GM23338 (cell line): ENCODE measurements at regions not wholly inside any gene's neighbourhood (a gene's known extent, or its start where the extent isn't known, plus 50 kb on each side); places are given as distances from the start of the nearest gene placed in this dataset.

Experiments used
- ATAC-seq: fragments of 200-7000 bp; cut with Tn5 transposase; 3 replicates; pipeline ENCODE4 v1.9.1; 2020
- DNase-seq: peaks from one replicate; pipeline ENCODE4 v3.0.0-alpha.2; 2015; ENCODE audit warnings: low spot score
- H2AFZ ChIP-seq: fragments of 200-600 bp; sonication (generic); 2 replicates; pipeline ENCODE4 v1.8.0; 2016; ENCODE audit warnings: antibody characterized with exemption, mild to moderate bottlenecking, moderate library complexity
- H3F3A ChIP-seq: fragments of 200-600 bp; sonication (generic); replicated peaks from 2 replicates; pipeline ENCODE4 v1.8.0; 2017; ENCODE audit warnings: antibody characterized with exemption, mixed run types, low read depth
- H3K27ac ChIP-seq: fragments of 200-600 bp; sonication (generic); 2 replicates; pipeline ENCODE4 v1.6.1; 2016; ENCODE audit warnings: low read depth
- H3K27me3 ChIP-seq: fragments of 200-600 bp; sonication (generic); 2 replicates; pipeline ENCODE4 v1.8.0; 2016; ENCODE audit warnings: mild to moderate bottlenecking, mixed run types, moderate library complexity; ENCODE audit not compliant: insufficient read depth
- H3K36me3 ChIP-seq: fragments of 200-600 bp; sonication (generic); 2 replicates; pipeline ENCODE4 v1.8.0; 2016; ENCODE audit warnings: mild to moderate bottlenecking; ENCODE audit not compliant: insufficient read depth
- H3K4me1 ChIP-seq: fragments of 200-600 bp; sonication (generic); 2 replicates; pipeline ENCODE4 v1.8.0; 2016; ENCODE audit warnings: mild to moderate bottlenecking, moderate library complexity; ENCODE audit not compliant: insufficient read depth
- H3K4me2 ChIP-seq: fragments of 200-600 bp; sonication (generic); 2 replicates; pipeline ENCODE4 v1.7.1; 2017; ENCODE audit warnings: mixed run types
- H3K4me3 ChIP-seq: fragments of 200-600 bp; sonication (generic); 2 replicates; pipeline ENCODE4 v1.6.1; 2016; ENCODE audit warnings: mixed run types
- H3K79me2 ChIP-seq: fragments of 200-600 bp; sonication (generic); replicated peaks from 2 replicates; pipeline ENCODE4 v1.8.0; 2017; ENCODE audit warnings: mild to moderate bottlenecking; ENCODE audit not compliant: insufficient read depth
- H3K9me2 ChIP-seq: fragments of 200-600 bp; sonication (generic); 2 replicates; pipeline ENCODE4 v1.8.0; 2017; ENCODE audit not compliant: insufficient read depth
- H4K20me1 ChIP-seq: fragments of 200-600 bp; sonication (generic); replicated peaks from 2 replicates; pipeline ENCODE4 v1.8.0; 2017; ENCODE audit warnings: mild to moderate bottlenecking; ENCODE audit not compliant: insufficient read depth
- H3K27ac Mint-ChIP-seq: 2 replicates; pipeline ENCODE4 v1.8.0; 2020; ENCODE audit warnings: inconsistent platforms, mild to moderate bottlenecking, moderate library complexity, mixed read lengths
- H3K27me3 Mint-ChIP-seq: 3 replicates; pipeline ENCODE4 v1.8.0; 2022; ENCODE audit warnings: low read depth, mild to moderate bottlenecking, moderate library complexity, mixed read lengths, inconsistent platforms; ENCODE audit not compliant: insufficient read depth, poor library complexity
- H3K36me3 Mint-ChIP-seq: 3 replicates; pipeline ENCODE4 v1.8.0; 2021; ENCODE audit warnings: low read depth, mild to moderate bottlenecking, inconsistent platforms, moderate library complexity, mixed read lengths
- H3K4me1 Mint-ChIP-seq: 3 replicates; pipeline ENCODE4 v1.8.0; 2020; ENCODE audit warnings: mild to moderate bottlenecking, inconsistent platforms, mixed read lengths
- H3K4me3 Mint-ChIP-seq: 3 replicates; pipeline ENCODE4 v1.8.0; 2021; ENCODE audit warnings: moderate library complexity, mild to moderate bottlenecking, inconsistent platforms, mixed read lengths
- H3K9me3 Mint-ChIP-seq: 3 replicates; pipeline ENCODE4 v1.8.0; 2020; ENCODE audit warnings: moderate library complexity, mild to moderate bottlenecking, inconsistent platforms, mixed read lengths
- CREB1 ChIP-seq: fragments of 250-450 bp; sonication (Bioruptor Pico); IDR thresholded peaks from 2 replicates; pipeline ENCODE4 v1.5.0; 2020; ENCODE audit warnings: low read depth, mild to moderate bottlenecking, moderate library complexity
- ETS1 ChIP-seq: IDR thresholded peaks from 2 replicates; pipeline ENCODE4 v1.6.1; 2016; ENCODE audit warnings: antibody characterized with exemption
- EZH2 ChIP-seq: fragments of 200-600 bp; sonication (generic); IDR thresholded peaks from one replicate; pipeline ENCODE4 v1.8.0; 2017; ENCODE audit warnings: antibody characterized with exemption, mild to moderate bottlenecking, low read depth; ENCODE audit not compliant: unreplicated experiment
- JUNB ChIP-seq: IDR thresholded peaks from one replicate; pipeline ENCODE4 v1.6.1; 2016; ENCODE audit warnings: antibody characterized with exemption; ENCODE audit not compliant: unreplicated experiment
- NANOG ChIP-seq: IDR thresholded peaks from 2 replicates; pipeline ENCODE4 v1.6.1; 2016; ENCODE audit warnings: antibody characterized with exemption, borderline replicate concordance
- STAT1 ChIP-seq: IDR thresholded peaks from one replicate; pipeline ENCODE4 v1.6.1; 2016; ENCODE audit warnings: antibody characterized with exemption; ENCODE audit not compliant: unreplicated experiment
- ZNF331 ChIP-seq: fragments of 250-450 bp; sonication (Bioruptor Pico); IDR thresholded peaks from 2 replicates; pipeline ENCODE4 v1.5.0; 2020; ENCODE audit warnings: low read depth, mild to moderate bottlenecking, moderate library complexity
- ZNF462 ChIP-seq: fragments of 250-450 bp; sonication (Bioruptor Pico); IDR thresholded peaks from 2 replicates; pipeline ENCODE4 v1.5.0; 2020; ENCODE audit warnings: mild to moderate bottlenecking, moderate library complexity
- TF ChIP-seq, protein P1 (sequence below), 2 experiments: fragments of 200-600 bp in 1 of 2; sonication (generic) in 1 of 2; conservative IDR thresholded peaks; 2 replicates each; pipeline versions ENCODE4 v1.5.1 to v1.6.1; 2016 to 2017; ENCODE audit warnings: antibody characterized with exemption in 2 of 2, low read depth in 2 of 2, mild to moderate bottlenecking in 2 of 2, moderate library complexity in 1 of 2
- TF ChIP-seq, protein P2 (sequence below): IDR thresholded peaks from one replicate; pipeline ENCODE4 v1.6.1; 2018; ENCODE audit warnings: antibody characterized with exemption; ENCODE audit not compliant: unreplicated experiment

- TF ChIP-seq, protein P1, sequence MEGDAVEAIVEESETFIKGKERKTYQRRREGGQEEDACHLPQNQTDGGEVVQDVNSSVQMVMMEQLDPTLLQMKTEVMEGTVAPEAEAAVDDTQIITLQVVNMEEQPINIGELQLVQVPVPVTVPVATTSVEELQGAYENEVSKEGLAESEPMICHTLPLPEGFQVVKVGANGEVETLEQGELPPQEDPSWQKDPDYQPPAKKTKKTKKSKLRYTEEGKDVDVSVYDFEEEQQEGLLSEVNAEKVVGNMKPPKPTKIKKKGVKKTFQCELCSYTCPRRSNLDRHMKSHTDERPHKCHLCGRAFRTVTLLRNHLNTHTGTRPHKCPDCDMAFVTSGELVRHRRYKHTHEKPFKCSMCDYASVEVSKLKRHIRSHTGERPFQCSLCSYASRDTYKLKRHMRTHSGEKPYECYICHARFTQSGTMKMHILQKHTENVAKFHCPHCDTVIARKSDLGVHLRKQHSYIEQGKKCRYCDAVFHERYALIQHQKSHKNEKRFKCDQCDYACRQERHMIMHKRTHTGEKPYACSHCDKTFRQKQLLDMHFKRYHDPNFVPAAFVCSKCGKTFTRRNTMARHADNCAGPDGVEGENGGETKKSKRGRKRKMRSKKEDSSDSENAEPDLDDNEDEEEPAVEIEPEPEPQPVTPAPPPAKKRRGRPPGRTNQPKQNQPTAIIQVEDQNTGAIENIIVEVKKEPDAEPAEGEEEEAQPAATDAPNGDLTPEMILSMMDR (conservative IDR thresholded peaks at IDR 0.05; ENCODE audit: low read depth in 2 of 2): no peak
These were observed 285.3 kb downstream of the AHR start (continued) for GRCh38 chr7:17583786-17584185.

GRCh38 chr7:17584822-17585221 lies 286.4 kb downstream of the AHR start:
- Histone ChIP-seq H3K9me2 (peaks cover 7% of the 10 kb centered on the region; the same call in 1 of the 2 replicates), H3K4me3 (no peak overlapping the region), H3K27me3 (no peaks in the 10 kb centered on the region), H3K4me1 (no peaks in the 10 kb centered on the region), H3K27ac (no peak overlapping the region), H3F3A (no peaks in the 10 kb centered on the region), H2AFZ (no peak overlapping the region), H3K36me3 (no peaks in the 10 kb centered on the region), H4K20me1 (no peaks in the 10 kb centered on the region), H3K4me2 (no peak overlapping the region), H3K79me2 (no peaks in the 10 kb centered on the region)
- no peaks in the 10 kb centered on the region for H3K36me3 Mint-ChIP-seq
- DNase-seq (no peak), ATAC-seq (no peak)
- H3K27ac Mint-ChIP-seq: no peak overlapping the region
- no peaks in the 10 kb centered on the region for H3K4me1 Mint-ChIP-seq
- no peaks in the 10 kb centered on the region for H3K9me3 Mint-ChIP-seq
- H3K27me3 Mint-ChIP-seq: peaks cover 2% of the 10 kb centered on the region
- no peak overlapping the region for H3K4me3 Mint-ChIP-seq
- TF ChIP-seq ZNF462 (CRISPR knock-in tag) (no peak), ZNF331 (CRISPR knock-in tag) (no peak), EZH2 (no peak), JUNB (no peak), CREB1 (CRISPR knock-in tag) (no peak), STAT1 (no peak), NANOG (no peak), ETS1 (no peak)
- TF ChIP-seq, protein P1 (conservative IDR thresholded peaks at IDR 0.05; ENCODE audit: low read depth in 2 of 2): no peak
- TF ChIP-seq, protein P2, sequence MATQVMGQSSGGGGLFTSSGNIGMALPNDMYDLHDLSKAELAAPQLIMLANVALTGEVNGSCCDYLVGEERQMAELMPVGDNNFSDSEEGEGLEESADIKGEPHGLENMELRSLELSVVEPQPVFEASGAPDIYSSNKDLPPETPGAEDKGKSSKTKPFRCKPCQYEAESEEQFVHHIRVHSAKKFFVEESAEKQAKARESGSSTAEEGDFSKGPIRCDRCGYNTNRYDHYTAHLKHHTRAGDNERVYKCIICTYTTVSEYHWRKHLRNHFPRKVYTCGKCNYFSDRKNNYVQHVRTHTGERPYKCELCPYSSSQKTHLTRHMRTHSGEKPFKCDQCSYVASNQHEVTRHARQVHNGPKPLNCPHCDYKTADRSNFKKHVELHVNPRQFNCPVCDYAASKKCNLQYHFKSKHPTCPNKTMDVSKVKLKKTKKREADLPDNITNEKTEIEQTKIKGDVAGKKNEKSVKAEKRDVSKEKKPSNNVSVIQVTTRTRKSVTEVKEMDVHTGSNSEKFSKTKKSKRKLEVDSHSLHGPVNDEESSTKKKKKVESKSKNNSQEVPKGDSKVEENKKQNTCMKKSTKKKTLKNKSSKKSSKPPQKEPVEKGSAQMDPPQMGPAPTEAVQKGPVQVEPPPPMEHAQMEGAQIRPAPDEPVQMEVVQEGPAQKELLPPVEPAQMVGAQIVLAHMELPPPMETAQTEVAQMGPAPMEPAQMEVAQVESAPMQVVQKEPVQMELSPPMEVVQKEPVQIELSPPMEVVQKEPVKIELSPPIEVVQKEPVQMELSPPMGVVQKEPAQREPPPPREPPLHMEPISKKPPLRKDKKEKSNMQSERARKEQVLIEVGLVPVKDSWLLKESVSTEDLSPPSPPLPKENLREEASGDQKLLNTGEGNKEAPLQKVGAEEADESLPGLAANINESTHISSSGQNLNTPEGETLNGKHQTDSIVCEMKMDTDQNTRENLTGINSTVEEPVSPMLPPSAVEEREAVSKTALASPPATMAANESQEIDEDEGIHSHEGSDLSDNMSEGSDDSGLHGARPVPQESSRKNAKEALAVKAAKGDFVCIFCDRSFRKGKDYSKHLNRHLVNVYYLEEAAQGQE: no peak
